GM12878 (cell line): ENCODE measurements at regions not wholly inside any gene's neighbourhood (a gene's known extent, or its start where the extent isn't known, plus 50 kb on each side); places are given as distances from the start of the nearest gene placed in this dataset.

ENCODE experiments used
- ATAC-seq: fragments of 200-7000 bp; cut with Tn5 transposase; 3 replicates; pipeline ENCODE4 v1.9.1; 2020; ENCODE audit warnings: mild to moderate bottlenecking, moderate library complexity
- BruUV-seq: library from RNA; stranded (reverse); fragments of 400-500 nt; replicated peaks from 2 replicates; lab custom pipeline; 2021; lab: Mats Ljungman, UMichigan
- CTCF ChIA-PET: fragments of 300-600 bp; sonication (Branson Sonifier 250); formaldehyde crosslinking; extraction: SDS; loops from one replicate; lab custom pipeline; 2021; ENCODE audit warnings: inconsistent platforms; lab: Yijun Ruan, JAX
- POLR2A ChIA-PET: fragments of 350-600 bp; formaldehyde crosslinking; extraction: SDS; loops from one replicate; lab custom pipeline; 2021; ENCODE audit warnings: inconsistent platforms; lab: Charles Lee
- RAD21 ChIA-PET: fragments of 300-600 bp; sonication (Branson Sonifier 250); formaldehyde crosslinking; loops from one replicate; lab custom pipeline; 2023; ENCODE audit warnings: antibody characterized with exemption; ENCODE audit not compliant: unreplicated experiment; lab: Charles Lee
- SMC1A ChIA-PET: fragments of 300-600 bp; sonication (Branson Sonifier 250); formaldehyde crosslinking; loops from one replicate; lab custom pipeline; 2023; ENCODE audit not compliant: unreplicated experiment, uncharacterized antibody; lab: Charles Lee
- DNase-seq: peaks from one replicate; pipeline ENCODE4 v3.0.0-alpha.2; 2011; ENCODE audit warnings: low read depth, low spot score
- FAIRE-seq: peaks from 3 replicates; lab custom pipeline; 2011; peaks lifted over from hg19 to GRCh38; lab: Jason Lieb, UNC
- H2AFZ ChIP-seq: 2 replicates; pipeline ENCODE4 v1.6.0; 2011; ENCODE audit warnings: low read depth, low read length, control low read depth; ENCODE audit not compliant: control insufficient read depth
- H3K27ac ChIP-seq: 2 replicates; pipeline ENCODE4 v1.5.1; 2011; ENCODE audit warnings: control low read depth; ENCODE audit not compliant: control insufficient read depth, insufficient read depth
- H3K27me3 ChIP-seq, 2 experiments: replicated peaks in 1 of 2; 2 replicates each; pipeline versions ENCODE4 v1.6.0 to v1.6.1; 2011; ENCODE audit warnings: low read length in 1 of 2; ENCODE audit not compliant: control insufficient read depth in 2 of 2, insufficient read depth in 2 of 2
- H3K36me3 ChIP-seq, 2 experiments: 2 replicates each; pipeline ENCODE4 v1.5.1; 2011; ENCODE audit warnings: low read length in 1 of 2; ENCODE audit not compliant: control insufficient read depth in 2 of 2, insufficient read depth in 2 of 2
- H3K4me1 ChIP-seq: 2 replicates; pipeline ENCODE4 v1.6.1; 2011; ENCODE audit warnings: mild to moderate bottlenecking, low read length, moderate library complexity, mixed read lengths; ENCODE audit not compliant: control insufficient read depth, insufficient read depth
- H3K4me2 ChIP-seq: 2 replicates; pipeline ENCODE4 v1.6.0; 2011; ENCODE audit warnings: control low read depth; ENCODE audit not compliant: control insufficient read depth, insufficient read depth
- H3K4me3 ChIP-seq: fragments of 200-600 bp; sonication (generic); 2 replicates; pipeline ENCODE4 v1.5.1; 2016
- H3K79me2 ChIP-seq: 2 replicates; pipeline ENCODE4 v1.6.0; 2011; ENCODE audit warnings: low read length; ENCODE audit not compliant: control insufficient read depth, insufficient read depth
- H3K9ac ChIP-seq: 2 replicates; pipeline ENCODE4 v1.8.0; 2011; ENCODE audit warnings: low read length, control low read depth, mixed read lengths; ENCODE audit not compliant: control insufficient read depth, insufficient read depth
- H3K9me3 ChIP-seq: replicated peaks from 3 replicates; pipeline ENCODE4 v1.5.1; 2011; ENCODE audit warnings: mild to moderate bottlenecking, low read length; ENCODE audit not compliant: control insufficient read depth, insufficient read depth
- H4K20me1 ChIP-seq: 2 replicates; pipeline ENCODE4 v1.6.0; 2011; ENCODE audit not compliant: control insufficient read depth, insufficient read depth
- BCL11A ChIP-seq: IDR thresholded peaks from 2 replicates; pipeline ENCODE4 v1.6.1; 2011; ENCODE audit warnings: low read depth, low read length
- CUX1 ChIP-seq: IDR thresholded peaks from 2 replicates; pipeline ENCODE4 v1.6.1; 2012; ENCODE audit warnings: improper control_type of control experiment, low read depth, low read length; ENCODE audit not compliant: insufficient replicate concordance
- IKZF2 ChIP-seq, 2 experiments: fragments of 450-650 bp; IDR thresholded peaks; 2 replicates each; pipeline ENCODE4 v1.6.1; 2017; ENCODE audit warnings: mild to moderate bottlenecking in 2 of 2, moderate library complexity in 2 of 2
- KLF5 ChIP-seq: fragments of 450-650 bp; IDR thresholded peaks from 2 replicates; pipeline ENCODE4 v1.6.1; 2014; ENCODE audit warnings: mild to moderate bottlenecking; ENCODE audit not compliant: partially characterized antibody
- MTA3 ChIP-seq: IDR thresholded peaks from 2 replicates; pipeline ENCODE4 v1.6.1; 2012; ENCODE audit warnings: low read length, inconsistent platforms, borderline replicate concordance
- NFIC ChIP-seq: IDR thresholded peaks from 2 replicates; pipeline ENCODE4 v1.6.1; 2012; ENCODE audit warnings: low read depth, mild to moderate bottlenecking, inconsistent platforms, low read length, moderate library complexity
- NRF1 ChIP-seq: conservative IDR thresholded peaks from 2 replicates; pipeline ENCODE4 v1.6.1; 2011; ENCODE audit warnings: mild to moderate bottlenecking, low read depth, low read length, improper control_type of control experiment
- PML ChIP-seq: IDR thresholded peaks from 2 replicates; pipeline ENCODE4 v1.6.1; 2012; ENCODE audit warnings: low read length, inconsistent platforms
- RAD21 ChIP-seq: IDR thresholded peaks from 2 replicates; pipeline ENCODE4 v1.6.1; 2011; ENCODE audit warnings: mild to moderate bottlenecking, low read depth, low read length, moderate library complexity; ENCODE audit not compliant: insufficient read depth
- SP1 ChIP-seq: IDR thresholded peaks from one replicate; pipeline ENCODE4 v1.6.1; 2011; ENCODE audit warnings: low read depth, low read length
- SREBF1 ChIP-seq: IDR thresholded peaks from 2 replicates; pipeline ENCODE4 v1.6.1; 2012; ENCODE audit warnings: mild to moderate bottlenecking, low read length
- STAT3 ChIP-seq: IDR thresholded peaks from 2 replicates; pipeline ENCODE4 v1.6.1; 2011; ENCODE audit warnings: low read depth, low read length, improper control_type of control experiment
- SUZ12 ChIP-seq: fragments of 200-600 bp; sonication (generic); IDR thresholded peaks from one replicate; pipeline ENCODE4 v1.6.1; 2018; ENCODE audit warnings: antibody characterized with exemption, mild to moderate bottlenecking; ENCODE audit not compliant: unreplicated experiment
- TARDBP ChIP-seq: IDR thresholded peaks from 2 replicates; pipeline ENCODE4 v1.6.1; 2016; ENCODE audit warnings: borderline replicate concordance
- TCF3 ChIP-seq: IDR thresholded peaks from 2 replicates; pipeline ENCODE4 v1.6.1; 2012; ENCODE audit warnings: low read depth, mild to moderate bottlenecking, low read length, borderline replicate concordance; ENCODE audit not compliant: insufficient read depth
- ZNF24 ChIP-seq: fragments of 450-650 bp; IDR thresholded peaks from 2 replicates; pipeline ENCODE4 v1.6.1; 2017; ENCODE audit warnings: antibody characterized with exemption, mild to moderate bottlenecking
- ZNF622 ChIP-seq: fragments of 450-650 bp; IDR thresholded peaks from 2 replicates; pipeline ENCODE4 v1.6.1; 2017; ENCODE audit warnings: mild to moderate bottlenecking, inconsistent platforms
- WGBS: methylation state at CpG from one replicate; pipeline ENCODE4 v1.1.6; 2016; ENCODE audit warnings: low lambda C conversion rate; ENCODE audit not compliant: insufficient replicate concordance, insufficient coverage; ENCODE audit errors: missing lambda C conversion rate; 5-methylcytosine and 5-hydroxymethylcytosine counted together
- in situ Hi-C: fragments of 300-500 bp; cut with MboI; formaldehyde crosslinking; loops from 9 replicates; pipeline ENCODE4 v1.14.3; 2018; ENCODE audit warnings: mixed read lengths
- intact Hi-C: fragments of 100-400 bp; cut with micrococcal nuclease; formaldehyde crosslinking; loops from one replicate; pipeline ENCODE4 v1.14.2; 2022; ENCODE audit not compliant: unreplicated experiment
- TF ChIP-seq, protein P1 (sequence below): IDR thresholded peaks from 2 replicates; pipeline ENCODE4 v1.6.1; 2012; ENCODE audit warnings: low read length, inconsistent platforms

- TF ChIP-seq TCF3: no peak
- no peak for TF ChIP-seq NRF1
- TF ChIP-seq BCL11A: no peak
- no peak for TF ChIP-seq KLF5
- no peak for TF ChIP-seq STAT3
- no peak for TF ChIP-seq SUZ12
- no peak for TF ChIP-seq SP1
- TF ChIP-seq MTA3: no peak
Measured at GRCh38 chr14:49363821-49364751, 222.1 kb downstream of the RPS29 start (continued).

DNA sequence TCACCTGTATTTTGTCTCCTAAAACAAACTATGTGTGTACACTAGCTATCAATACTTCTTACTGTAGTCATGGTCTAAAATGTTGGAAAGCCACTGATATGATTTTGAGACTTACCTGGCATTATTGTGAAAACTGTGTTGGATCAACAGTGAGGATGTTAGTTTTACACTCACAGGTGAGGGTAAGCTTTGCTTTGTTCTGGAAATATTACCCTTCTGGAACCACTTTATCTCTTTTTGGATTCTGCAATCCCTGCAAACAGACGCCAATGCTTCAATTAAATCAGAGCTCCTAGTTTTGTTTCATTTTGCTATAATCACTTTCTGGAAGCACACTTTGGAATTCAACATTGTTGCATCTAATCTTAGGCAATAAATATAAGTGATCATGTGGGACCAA, 223.3 kb downstream of the RPS29 start:
- Histone ChIP-seq H2AFZ (no peak overlapping the region), H3K9me3 (no peaks in the 10 kb centered on the region), H3K36me3 (no peaks in the 10 kb centered on the region), H3K9ac (no peak overlapping the region), H3K27me3 (no peaks in the 10 kb centered on the region), H3K4me2 (no peak overlapping the region), H4K20me1 (no peaks in the 10 kb centered on the region), H3K79me2 (no peaks in the 10 kb centered on the region), H3K4me3 (no peak overlapping the region), H3K27ac (no peak overlapping the region), H3K4me1 (no peaks in the 10 kb centered on the region)
- ChIA-PET RAD21 (no interaction called here), POLR2A (no interaction called here), SMC1A (interaction anchor here (1.4 kb wide), 1 partner anchor 30 kb away, joined by 3 read pairs; no protein-coding TSS in a partner anchor), CTCF (no interaction called here)
- BruUV-seq: no TSS peak
- intact Hi-C loops (no loop called here), in situ Hi-C loops (no loop called here)
- FAIRE-seq (no peak), ATAC-seq (no peak), DNase-seq (no peak)
- WGBS: 39% methylated on average over 1 of the region's 1 CpG
- TF ChIP-seq SREBF1 (no peak), ZNF24 (no peak), TARDBP (no peak), NFIC (no peak), ZNF622 (no peak), CUX1 (no peak), RAD21 (no peak), IKZF2 (IDR thresholded peaks at IDR 0.05) (no peak), PML (no peak)
- TF ChIP-seq, protein P1, sequence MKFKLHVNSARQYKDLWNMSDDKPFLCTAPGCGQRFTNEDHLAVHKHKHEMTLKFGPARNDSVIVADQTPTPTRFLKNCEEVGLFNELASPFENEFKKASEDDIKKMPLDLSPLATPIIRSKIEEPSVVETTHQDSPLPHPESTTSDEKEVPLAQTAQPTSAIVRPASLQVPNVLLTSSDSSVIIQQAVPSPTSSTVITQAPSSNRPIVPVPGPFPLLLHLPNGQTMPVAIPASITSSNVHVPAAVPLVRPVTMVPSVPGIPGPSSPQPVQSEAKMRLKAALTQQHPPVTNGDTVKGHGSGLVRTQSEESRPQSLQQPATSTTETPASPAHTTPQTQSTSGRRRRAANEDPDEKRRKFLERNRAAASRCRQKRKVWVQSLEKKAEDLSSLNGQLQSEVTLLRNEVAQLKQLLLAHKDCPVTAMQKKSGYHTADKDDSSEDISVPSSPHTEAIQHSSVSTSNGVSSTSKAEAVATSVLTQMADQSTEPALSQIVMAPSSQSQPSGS: no peak
